RCC 7860 (cell line): ENCODE measurements at regions not wholly inside any gene's neighbourhood (a gene's known extent, or its start where the extent isn't known, plus 50 kb on each side); places are given as distances from the start of the nearest gene placed in this dataset.
"Not testable (repeated sequence)": the region's sequence is repeated elsewhere in the genome, so short reads cannot be mapped to it uniquely, and the experiment has no call there.

Experiments used
- DNase-seq: peaks from one replicate; pipeline ENCODE4 v3.0.0-alpha.2; 2015; ENCODE audit warnings: low spot score
- FAIRE-seq: peaks from 2 replicates; lab custom pipeline; 2012; peaks lifted over from hg19 to GRCh38; lab: Jason Lieb, UNC

DNA sequence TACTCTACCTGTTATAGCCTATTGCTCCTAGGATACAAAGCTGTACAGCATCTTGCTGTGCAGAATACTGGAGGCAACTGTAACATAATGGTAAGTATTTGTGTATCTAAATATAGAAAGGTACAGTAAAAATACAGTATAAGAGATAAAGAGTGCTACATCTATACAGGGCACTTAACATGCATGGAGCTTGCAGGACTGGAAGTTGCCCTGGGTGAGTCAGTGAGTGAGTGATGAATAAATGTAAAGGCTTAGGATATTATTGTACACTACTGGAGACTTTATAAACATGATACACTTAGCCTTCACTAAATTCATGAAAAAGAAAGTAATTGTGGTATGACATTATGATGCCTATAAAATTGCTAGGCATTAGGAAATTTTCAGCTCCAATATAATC is 65.5 kb upstream of the OSMR start:
- FAIRE-seq (no peak), DNase-seq (no peak)

DNA sequence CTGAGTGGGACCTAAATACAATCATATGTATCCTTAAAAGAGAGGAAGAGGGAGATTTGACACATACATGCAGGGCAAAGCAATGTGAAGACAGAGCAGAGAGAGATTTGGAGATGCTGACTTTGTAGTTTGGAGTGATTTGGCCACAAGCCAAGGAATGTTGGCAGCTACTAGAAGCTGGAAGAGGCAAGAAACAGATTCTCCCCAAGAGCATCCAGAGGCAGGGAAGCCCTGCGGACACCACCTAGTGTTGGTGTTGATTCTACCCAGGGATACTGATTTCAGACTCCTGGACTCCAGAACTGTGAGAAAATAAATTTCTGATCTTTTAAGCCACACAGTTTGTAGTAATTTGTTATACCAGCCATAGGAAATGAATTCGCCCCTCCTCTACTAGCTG is 64.9 kb upstream of the OSMR start:
- peak; percentile 29 for DNase-seq
- FAIRE-seq, result no peak

DNA sequence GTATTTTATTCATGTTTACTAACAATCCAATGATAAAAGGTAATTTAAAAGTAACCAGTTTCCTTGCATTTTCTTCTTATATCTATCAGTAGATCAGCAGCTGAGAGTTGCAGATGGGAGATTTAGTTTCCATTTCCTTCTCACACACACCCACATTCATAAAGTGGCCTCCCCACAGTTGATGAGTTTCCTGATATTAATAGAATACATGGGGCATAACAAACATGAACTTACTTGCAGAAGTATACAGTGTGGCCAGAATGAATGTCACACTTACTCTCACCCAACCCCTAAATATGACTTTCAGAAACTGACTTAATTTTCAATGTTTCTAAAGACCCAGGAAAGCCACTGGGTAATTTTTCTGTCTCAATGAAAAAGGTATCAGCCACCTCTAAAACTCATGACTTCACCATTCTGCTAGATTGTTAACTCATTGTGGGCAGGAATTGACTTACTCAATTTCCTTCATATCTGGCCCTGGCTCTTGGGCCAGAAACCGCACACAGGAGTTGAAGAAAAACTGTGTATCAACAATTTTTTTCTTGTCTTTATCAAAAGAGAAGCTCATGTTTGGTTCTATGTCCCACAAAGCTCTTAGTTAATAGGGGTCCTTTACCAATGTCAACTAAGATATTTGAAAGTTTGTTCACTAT is 63.5 kb upstream of the OSMR start:
- FAIRE-seq (no peak), DNase-seq (no peak)

DNA sequence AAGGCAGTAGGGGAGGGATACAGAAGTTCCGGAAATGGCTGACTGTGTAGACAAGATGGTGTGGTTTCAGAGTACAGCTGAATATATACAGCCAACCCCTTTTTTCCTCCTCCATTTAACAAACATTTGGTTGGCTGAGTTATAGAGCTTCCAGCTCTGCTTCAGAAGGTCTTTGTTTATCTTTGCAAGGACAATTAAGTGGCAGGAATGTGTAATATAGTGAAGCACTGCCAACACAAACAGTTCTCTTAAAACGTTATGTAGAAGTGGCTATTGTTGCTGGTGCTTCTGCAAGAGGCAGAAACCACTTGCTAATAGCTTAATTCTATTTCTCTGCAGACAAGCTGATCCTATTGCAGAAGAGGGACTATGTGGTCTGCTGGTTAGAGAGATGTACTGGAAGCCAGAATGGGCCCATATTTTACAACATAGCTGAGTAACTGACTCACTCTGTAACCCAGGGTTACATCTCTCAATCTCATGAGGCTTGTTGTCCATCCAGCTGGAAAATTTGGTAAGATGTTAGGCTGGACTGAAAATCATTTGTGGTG is 62.7 kb upstream of the OSMR start:
- DNase-seq (peak; percentile 97), FAIRE-seq (peak; percentile 97)

DNA sequence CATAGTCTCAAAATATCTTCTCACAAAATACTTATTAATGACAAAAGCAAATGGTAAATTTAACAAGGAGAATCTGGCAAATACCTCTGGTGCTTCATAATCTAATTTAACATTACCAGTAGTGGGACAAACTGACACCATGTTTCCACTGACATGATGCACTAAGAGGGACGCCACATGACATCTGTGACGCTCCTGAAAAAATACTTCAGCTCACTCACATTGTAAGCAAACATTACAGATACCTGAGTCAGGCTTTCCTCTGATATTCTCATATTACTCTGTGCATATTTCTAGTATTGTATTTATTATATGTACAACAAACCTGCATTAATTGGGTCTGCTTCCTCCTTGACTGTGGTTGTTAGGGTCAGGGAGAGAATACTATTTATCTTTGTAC is 56.7 kb upstream of the OSMR start:
- no peak for FAIRE-seq
- DNase-seq, result no peak

DNA sequence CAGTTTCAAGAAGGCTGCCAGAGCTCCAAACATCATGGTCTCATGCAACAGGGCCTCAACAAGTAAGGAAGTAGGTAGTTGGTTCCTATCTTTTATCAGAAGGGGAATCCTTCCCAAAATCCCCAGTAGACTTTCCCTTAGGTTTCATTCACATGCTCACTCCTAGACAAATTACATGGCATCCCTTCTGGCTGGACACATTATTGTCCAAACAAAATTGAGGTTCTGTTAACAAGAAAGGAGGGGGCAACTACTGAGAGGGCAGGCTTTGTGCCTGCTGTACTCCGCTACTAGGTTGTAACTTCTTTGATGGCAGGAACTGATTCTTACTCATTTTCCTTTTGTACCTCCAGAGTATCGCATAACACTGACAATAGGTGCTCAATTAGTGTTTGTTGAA is 56.0 kb upstream of the OSMR start:
- DNase-seq (no peak), FAIRE-seq (no peak)

DNA sequence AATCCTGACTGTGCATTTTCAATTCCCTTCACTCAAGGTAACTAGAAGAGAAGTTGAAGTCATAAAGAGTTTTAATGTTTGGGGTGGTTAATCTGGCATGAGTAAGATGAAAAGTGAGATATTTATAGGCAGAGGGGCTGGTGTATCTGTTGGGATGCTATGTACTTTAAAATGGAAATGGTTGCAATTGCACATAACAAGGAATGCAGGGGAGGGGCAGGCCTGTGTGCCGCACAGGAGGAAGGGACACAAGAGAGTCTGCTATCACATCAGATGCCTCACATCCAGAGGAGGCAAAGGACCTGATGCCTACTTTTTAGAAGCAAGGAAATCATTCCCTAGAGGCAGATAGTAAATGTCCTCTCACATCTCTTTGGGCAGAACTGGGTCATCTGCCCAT is 55.5 kb upstream of the OSMR start:
- FAIRE-seq (no peak), DNase-seq (no peak)

DNA sequence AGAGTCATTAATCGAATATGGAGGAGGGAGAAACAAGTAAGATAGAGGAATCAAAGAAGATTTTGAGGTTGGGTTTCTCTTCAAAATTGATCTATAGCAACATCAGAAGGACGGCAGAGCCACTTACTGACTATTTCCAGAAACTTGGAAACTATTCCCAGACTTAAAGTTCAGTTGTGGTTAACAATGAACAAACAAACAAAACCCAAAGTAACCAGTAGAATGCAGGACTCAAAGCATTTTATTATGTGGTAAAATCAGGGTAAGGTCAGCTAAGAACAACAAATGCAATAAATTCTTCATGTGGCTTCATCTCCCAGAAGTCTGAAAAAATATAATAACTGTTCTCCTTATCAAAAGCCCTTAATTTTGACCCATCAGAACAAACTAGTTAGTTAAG is 54.9 kb upstream of the OSMR start:
- FAIRE-seq, result no peak
- no peak for DNase-seq

DNA sequence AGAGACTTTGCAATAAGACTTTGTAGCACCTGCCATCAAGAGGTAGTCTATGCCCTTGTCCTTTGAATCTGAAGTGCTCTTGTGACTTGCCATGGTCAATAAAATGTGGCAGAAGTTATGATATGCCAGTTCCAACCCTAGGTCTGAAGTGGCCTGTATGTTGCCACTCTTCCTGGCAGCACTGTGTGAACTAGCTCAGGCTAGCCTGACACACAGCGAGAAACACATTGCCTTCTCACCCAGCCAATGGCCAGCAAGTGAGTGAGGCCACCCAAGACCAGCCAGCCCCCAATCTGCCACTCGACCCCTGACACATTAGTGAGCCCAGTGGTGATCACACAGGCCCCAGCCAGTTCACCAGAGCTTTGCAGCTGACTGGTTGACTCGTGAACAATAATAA is 52.7 kb upstream of the OSMR start:
- no peak for DNase-seq
- FAIRE-seq, result no peak

DNA sequence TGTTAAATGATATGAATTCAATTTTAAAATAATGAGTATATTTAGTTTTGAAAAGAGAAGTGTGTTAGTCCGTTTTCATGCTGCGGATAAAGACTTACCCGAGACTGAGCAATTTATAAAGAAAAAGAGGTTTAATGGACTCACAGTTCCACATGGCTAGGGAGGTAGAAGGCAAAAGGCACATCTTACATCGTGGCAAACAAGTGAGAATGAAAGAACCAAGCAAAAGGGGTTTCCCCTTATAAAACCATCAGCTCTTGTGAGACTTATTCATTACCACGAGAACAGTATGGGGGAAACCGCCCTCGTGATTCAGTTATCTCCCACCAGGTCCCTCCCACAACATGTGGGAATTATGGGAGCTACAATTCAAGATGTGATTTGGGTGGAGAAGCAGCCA is 51.8 kb upstream of the OSMR start:
- FAIRE-seq, DNase-seq: not testable (repeated sequence)

DNA sequence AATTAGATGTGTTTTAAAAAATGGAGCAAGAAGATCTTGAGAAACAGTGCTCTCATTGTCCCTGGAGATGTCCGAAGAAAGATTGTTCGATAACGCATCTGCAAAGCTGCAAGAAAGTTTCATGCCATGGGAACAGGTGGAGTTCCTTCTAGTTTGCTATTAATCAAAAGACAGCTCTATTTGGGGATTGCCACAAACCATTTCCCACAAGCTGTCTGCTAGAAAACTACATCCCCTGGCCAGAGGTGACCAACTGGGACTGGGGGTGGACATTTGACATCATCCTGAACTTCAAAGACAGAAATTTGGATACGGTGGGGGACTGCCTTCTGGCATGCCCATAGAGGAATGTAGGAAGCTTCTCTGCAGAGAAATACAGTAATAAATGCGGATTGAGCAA is 50.8 kb upstream of the OSMR start:
- DNase-seq, result no peak
- no peak for FAIRE-seq

DNA sequence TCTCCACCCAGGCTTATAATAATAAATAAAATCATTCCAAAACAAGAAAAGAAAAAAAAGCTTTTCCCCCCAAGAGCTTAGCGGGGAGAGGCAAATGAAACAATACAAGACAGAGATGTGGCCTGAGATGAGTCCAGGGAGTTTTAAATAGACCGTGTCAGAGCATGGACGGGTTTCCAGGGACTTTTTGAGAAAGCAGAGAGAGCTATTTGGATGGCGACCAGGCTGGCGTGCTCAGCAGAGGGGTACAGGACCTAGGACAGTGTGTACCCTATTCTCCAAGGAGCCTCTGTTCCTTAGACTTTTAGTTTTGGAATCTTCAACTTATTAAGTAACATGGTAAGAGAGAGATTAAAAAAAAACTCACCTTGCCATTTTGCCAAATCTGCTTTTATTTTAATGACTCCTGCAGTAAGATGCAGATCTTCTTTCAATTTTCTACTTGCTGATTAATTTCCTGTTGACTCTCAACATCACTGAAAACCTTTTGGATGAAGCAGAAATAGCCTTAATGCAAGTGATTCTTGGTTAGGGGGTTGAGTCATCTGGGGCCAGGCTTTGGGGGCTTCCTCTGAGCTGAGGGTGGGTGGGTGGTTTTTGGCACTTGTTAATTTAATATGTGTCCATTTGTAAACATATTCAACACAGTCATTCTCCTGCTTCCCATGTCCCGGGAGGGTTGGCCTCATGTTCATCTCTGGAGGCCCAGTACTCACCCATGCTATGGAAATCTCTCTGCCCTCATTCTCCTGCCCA is 49.6 kb upstream of the OSMR start:
- DNase-seq (no peak), FAIRE-seq (no peak)
